GM18498 (cell line): ENCODE measurements at regions not wholly inside any gene's neighbourhood (a gene's known extent, or its start where the extent isn't known, plus 50 kb on each side); places are given as distances from the start of the nearest gene placed in this dataset.
"Not testable (repeated sequence)": the region's sequence is repeated elsewhere in the genome, so short reads cannot be mapped to it uniquely, and the experiment has no call there.

ENCODE experiments used
- ATAC-seq: cut with Tn5 transposase; IDR thresholded peaks from one replicate; pipeline ENCODE4 v1.9.1; 2021; ENCODE audit warnings: mild to moderate bottlenecking, moderate library complexity; ENCODE audit not compliant: unreplicated experiment

- ATAC-seq: no peak
These were observed 235.8 kb upstream of the ARHGEF26 start for GRCh38 chr3:153885359-153885758.

- ATAC-seq: peak; percentile 63
These were observed 231.3 kb upstream of the ARHGEF26 start for GRCh38 chr3:153889905-153890334.

DNA sequence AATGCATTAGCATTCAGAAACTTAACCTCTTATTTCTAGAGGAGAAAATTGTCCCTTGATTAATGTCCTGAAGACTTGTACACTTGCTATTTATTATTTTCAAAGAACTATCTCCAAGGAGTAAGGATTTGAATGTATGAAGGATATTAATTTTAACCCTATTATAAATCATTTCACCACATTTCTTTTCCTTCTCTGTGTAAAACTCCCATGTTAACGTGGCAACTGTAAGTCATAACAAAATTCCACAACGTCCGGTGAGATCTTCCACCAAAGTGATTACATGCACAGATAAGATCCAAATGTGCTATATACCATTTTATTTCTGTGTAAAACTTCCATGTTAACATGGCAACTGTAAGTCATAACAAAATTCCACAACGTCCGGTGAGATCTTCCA is 229.1 kb upstream of the ARHGEF26 start:
- ATAC-seq: no peak

DNA sequence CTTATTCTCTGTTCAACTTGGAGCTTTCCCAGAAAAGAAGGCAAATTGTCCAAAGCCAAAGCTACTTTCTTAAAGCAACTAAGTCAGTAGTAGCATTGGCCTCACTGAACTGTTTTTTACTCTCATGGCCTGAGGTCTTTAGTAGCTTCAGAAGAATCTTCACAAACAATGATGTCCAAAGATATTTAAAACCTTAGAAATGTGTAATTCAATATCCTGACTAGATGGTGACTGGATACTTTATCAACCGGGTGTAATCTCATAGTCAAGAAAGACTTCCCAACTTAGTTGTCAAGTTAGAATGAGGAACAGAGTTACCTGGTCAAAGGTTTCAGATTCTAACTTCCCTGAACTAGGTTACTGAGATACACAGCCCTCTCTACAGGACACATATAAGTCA is 226.3 kb upstream of the ARHGEF26 start:
- no peak for ATAC-seq

DNA sequence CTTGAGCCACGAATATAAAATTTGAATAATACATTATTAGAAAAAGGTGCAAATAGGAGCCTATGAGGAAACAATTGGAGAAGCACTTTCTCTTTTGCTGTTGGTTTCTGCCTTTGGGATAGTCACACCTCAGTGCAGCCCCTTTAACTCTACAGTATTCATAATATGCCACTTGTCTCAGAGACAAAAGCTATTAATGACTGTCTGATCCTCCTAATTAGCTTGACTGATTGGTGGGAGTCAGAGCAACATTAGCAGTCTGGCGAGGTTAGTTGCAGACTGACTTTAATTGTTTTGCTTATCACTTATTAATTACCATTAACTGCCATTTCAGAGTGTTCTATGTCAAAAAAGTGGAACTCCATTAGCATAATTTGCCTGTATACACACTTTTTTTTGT is 225.0 kb upstream of the ARHGEF26 start:
- ATAC-seq: no peak

DNA sequence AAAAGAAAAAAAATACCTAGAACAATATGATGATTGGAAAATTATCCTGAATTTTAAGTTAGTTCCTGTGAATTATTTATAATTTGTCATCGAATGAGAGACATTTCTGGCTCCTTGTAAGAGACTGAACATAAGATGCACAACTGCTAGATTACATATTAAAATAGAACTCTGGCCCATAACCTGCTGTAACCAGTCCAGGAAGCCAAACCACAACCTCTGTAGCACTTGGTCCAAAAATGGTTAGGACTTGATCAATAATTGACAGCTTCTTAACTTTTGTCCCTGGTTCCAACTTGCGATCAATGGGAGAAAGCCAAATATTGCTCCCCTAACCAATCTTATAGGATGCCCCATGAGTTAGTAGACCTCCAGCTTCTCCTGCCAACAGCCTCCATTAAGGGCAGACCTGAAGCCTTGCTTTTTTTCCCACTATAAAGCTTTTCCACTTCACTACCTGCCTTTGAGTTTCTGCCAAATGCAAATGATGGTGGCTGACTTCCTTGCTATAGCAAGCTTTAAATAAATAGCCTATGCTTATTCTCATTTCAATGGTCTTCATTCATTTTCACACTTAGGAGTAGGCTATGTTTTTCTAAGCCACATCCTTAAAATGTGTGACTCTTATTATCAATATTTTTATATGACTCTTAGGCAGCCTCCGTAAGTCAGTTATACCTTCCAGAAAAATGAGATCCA is 224.0 kb upstream of the ARHGEF26 start:
- ATAC-seq: peak; percentile 77

DNA sequence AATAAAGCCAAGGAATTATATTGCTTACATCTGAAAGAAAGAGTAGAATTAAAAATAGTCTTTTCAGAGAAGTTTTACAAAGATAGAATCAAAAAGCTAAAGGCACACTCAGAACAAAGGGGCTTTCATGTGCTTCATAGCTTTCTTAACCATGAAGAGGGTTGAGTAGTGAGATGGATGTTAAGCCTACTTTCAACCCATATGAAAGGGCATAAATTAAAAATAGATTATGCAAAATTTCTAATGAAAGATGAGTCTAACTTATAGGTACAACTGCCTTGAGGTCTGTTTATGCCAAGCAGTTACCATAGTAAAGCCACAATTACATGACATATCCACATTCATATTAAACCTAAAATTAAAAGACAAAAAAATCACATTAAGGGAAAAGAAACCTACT is 223.3 kb upstream of the ARHGEF26 start:
- ATAC-seq: peak; percentile 86

GRCh38 chr3:153901152-153901551 is 220.0 kb upstream of the ARHGEF26 start:
- ATAC-seq: no peak

GRCh38 chr3:153901991-153902390 is 219.2 kb upstream of the ARHGEF26 start:
- no peak for ATAC-seq

- peak; percentile 91 for ATAC-seq
These were observed 217.8 kb upstream of the ARHGEF26 start for GRCh38 chr3:153903430-153903829.

DNA sequence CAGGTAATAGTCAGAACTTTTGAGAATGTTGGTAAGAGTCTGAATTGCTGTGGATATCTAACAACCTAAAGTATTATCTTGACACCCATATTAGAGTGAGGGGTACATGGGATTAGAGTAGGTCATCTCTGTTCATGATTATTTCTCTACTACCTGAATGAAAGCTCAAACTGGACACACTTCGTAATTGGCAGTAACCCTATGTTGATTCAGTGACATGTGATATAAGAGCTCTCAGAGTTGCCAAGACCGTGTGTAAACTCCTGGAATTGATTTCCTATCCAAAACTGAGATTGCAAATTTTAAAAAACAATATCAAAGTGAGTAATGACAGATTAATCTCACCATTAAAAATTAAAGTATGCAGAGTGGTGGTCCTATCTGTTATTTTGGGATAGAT is 214.8 kb upstream of the ARHGEF26 start:
- no peak for ATAC-seq

GRCh38 chr3:153910387-153910786 is 210.8 kb upstream of the ARHGEF26 start:
- peak; percentile 53 for ATAC-seq

DNA sequence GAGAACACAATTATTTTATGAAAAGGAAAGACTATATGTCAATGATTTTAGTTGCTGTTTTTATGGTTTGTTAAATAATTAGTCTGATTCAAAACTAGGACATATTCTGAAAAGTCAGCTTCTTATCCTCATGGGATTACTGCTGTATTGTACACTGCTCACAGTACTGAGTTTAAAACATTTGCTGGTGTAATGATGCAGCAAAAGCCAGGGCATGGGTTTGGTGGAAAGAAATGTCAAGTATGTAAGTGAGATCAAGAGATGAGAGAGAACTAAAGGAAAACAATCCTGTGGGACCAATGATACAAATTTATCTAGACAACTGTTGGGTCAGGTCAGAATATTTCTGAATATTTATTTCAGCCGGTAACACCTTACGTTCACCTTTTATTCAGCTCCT is 210.1 kb upstream of the ARHGEF26 start:
- no peak for ATAC-seq

DNA sequence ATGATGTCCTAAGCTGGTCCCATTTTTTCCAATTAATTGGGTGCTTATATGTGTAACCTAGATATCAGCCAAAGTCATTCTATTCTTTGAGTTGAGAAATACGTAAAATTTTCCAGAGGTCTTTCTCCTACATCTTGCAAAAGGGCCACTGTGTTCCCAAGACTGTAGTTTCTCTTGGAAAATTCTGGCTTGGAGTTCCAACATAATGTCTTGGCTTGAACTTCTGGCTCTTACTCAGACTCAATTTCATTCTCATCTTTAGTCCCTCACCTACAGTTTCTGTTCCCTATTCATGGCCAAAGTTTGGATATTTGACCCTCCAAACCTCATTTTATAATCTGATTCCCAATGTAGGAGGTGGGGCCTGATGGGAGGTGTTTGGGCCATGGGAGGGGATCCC is 201.4 kb upstream of the ARHGEF26 start:
- ATAC-seq: no peak

GRCh38 chr3:153921826-153922225 is 199.4 kb upstream of the ARHGEF26 start:
- no peak for ATAC-seq

GRCh38 chr3:153925841-153926514 is 195.2 kb upstream of the ARHGEF26 start:
- ATAC-seq: no peak

- peak; percentile 81 for ATAC-seq
These were observed 194.1 kb upstream of the ARHGEF26 start for GRCh38 chr3:153927107-153927506.

DNA sequence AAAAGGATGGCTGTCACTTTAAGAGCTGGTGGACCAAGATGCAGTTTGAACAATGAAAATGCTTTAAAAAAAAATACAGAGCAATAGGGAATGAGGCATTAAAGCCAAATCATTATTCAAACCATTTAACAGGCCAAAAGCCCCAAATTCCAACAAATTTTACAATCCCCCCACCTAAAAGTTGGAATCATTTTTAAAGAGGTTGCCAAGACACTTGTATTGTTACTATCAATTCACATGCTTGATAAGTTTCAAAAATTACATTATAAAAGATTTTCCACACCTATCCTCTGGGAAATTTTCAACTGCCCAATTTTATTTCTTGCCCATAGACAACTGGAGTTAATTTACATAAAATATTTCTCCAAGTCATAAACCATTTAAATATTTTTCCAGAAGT is 192.3 kb upstream of the ARHGEF26 start:
- ATAC-seq: no peak

GRCh38 chr3:153933481-153933880 is 187.7 kb upstream of the ARHGEF26 start:
- not testable (repeated sequence) for ATAC-seq

DNA sequence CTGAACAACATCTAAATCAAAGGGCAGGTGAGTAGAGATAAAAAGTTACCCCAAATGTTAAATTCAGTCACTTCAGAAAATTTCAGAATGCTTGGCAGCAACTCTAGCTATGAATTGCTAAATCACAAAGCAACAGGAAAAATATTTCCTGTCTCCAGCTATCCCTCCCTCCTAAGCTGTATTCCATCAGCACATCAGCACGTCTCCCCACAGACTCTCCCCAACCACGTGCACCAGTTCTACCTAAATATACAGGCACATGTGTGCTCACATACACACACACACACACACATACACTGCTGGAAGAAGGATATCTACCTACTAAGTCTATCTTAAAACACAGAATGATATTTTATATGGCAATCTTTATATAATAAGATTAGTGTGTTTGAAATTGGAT is 177.1 kb upstream of the ARHGEF26 start:
- no peak for ATAC-seq

DNA sequence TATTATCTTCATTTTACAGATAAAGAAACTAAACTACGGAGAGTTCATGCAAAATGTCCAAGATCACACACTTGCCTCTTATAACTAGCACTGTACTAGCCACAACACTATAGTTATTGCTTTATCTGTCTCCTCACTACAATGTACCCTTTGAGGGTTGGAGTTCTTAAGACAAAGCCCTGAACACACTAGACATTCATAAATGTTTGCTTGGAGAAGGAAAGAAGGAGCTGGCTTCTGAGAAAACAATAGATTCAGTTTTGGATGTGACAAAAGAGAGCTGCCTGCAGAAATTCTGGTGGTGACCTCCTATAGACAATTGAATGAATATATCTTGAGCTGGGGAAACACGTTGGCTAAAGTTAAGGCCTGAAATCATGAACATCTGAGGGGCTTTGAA is 169.9 kb upstream of the ARHGEF26 start:
- ATAC-seq: no peak

GRCh38 chr3:153952091-153952490 is 169.1 kb upstream of the ARHGEF26 start:
- no peak for ATAC-seq

DNA sequence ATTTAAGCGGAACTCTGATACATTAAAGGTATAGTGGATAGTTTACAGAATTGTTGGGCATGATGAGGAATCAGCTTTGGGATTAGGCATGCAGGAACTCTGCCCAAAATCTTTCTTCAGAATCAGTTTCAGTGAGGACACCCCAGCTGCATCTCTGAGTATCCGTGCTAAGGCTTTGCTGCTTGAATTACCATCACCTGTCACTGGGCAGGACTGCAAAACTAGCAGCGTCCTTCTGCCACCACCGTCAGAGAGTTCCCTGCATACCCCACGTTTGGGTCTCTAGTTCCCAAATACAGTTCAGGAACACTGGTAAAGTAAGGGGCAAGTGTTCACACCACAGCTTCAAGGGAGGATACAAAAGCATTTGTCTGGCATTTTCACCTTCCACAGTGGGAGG is 164.6 kb upstream of the ARHGEF26 start:
- ATAC-seq: no peak
